ENCODE measurements at regions not wholly inside any gene's neighbourhood (a gene's known extent, or its start where the extent isn't known, plus 50 kb on each side); places are given as distances from the start of the nearest gene placed in this dataset.

DNA sequence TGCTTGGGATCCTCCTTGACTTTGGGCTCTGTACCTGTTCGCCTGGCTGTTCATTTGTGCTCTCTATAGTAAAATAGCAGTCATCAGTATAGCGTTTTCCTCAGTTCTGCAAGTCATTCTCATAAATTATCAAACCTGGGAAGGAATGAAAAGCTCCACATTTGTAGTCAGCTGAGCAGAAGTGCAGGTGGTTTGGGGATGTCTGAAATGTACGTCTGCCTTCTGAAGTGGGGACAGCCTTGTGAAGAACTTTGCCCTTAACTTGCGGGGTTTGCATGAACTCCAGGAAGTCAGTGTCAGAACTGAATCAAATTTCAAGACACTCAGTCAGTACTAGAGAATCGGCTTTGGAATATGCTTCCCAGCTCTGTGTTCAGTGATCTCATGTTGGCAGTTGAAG is 358.3 kb upstream of the PRKCQ start:
- TF ChIP-seq CTCF (conservative IDR thresholded peaks at IDR 0.05; ENCODE audit: low read depth in 2 of 2) = no peak
- TF ChIP-seq EZH2 (IDR thresholded peaks at IDR 0.05; ENCODE audit: low read depth, unreplicated experiment) = no peak
- TF ChIP-seq, protein P1, sequence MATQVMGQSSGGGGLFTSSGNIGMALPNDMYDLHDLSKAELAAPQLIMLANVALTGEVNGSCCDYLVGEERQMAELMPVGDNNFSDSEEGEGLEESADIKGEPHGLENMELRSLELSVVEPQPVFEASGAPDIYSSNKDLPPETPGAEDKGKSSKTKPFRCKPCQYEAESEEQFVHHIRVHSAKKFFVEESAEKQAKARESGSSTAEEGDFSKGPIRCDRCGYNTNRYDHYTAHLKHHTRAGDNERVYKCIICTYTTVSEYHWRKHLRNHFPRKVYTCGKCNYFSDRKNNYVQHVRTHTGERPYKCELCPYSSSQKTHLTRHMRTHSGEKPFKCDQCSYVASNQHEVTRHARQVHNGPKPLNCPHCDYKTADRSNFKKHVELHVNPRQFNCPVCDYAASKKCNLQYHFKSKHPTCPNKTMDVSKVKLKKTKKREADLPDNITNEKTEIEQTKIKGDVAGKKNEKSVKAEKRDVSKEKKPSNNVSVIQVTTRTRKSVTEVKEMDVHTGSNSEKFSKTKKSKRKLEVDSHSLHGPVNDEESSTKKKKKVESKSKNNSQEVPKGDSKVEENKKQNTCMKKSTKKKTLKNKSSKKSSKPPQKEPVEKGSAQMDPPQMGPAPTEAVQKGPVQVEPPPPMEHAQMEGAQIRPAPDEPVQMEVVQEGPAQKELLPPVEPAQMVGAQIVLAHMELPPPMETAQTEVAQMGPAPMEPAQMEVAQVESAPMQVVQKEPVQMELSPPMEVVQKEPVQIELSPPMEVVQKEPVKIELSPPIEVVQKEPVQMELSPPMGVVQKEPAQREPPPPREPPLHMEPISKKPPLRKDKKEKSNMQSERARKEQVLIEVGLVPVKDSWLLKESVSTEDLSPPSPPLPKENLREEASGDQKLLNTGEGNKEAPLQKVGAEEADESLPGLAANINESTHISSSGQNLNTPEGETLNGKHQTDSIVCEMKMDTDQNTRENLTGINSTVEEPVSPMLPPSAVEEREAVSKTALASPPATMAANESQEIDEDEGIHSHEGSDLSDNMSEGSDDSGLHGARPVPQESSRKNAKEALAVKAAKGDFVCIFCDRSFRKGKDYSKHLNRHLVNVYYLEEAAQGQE (IDR thresholded peaks at IDR 0.05; ENCODE audit: unreplicated experiment) = no peak
- no peak for TF ChIP-seq POLR2AphosphoS5 (IDR thresholded peaks at IDR 0.05; ENCODE audit: low read depth)
- TF ChIP-seq STAT1 (IDR thresholded peaks at IDR 0.05; ENCODE audit: unreplicated experiment) = no peak
